Activated CD4-positive, alpha-beta T cell treated with anti-CD3 and anti-CD28 coated beads, Interleukin-2, amount 50 U/mL, for 48 hours (primary cell): ENCODE measurements at regions not wholly inside any gene's neighbourhood (a gene's known extent, or its start where the extent isn't known, plus 50 kb on each side); places are given as distances from the start of the nearest gene placed in this dataset.
"Not testable (repeated sequence)": the region's sequence is repeated elsewhere in the genome, so short reads cannot be mapped to it uniquely, and the experiment has no call there.

Source experiments
- DNase-seq, 2 experiments: peaks; one replicate each; pipeline ENCODE4 v3.0.0-alpha.2; 2020

- no peak for DNase-seq
Measured at GRCh38 chr5:123976379-123977033, 464.5 kb downstream of the CSNK1G3 start.

GRCh38 chr5:123975521-123975920 lies 463.5 kb downstream of the CSNK1G3 start:
- not testable (repeated sequence) for DNase-seq

- no peak for DNase-seq
Measured at GRCh38 chr5:123966781-123967180, 454.8 kb downstream of the CSNK1G3 start.

GRCh38 chr5:123965626-123966025 lies 453.6 kb downstream of the CSNK1G3 start:
- no peak for DNase-seq

- DNase-seq = no peak
Measured at GRCh38 chr5:123964884-123965283, 452.9 kb downstream of the CSNK1G3 start.

- no peak for DNase-seq
Measured at GRCh38 chr5:123960526-123960925, 448.5 kb downstream of the CSNK1G3 start.

- no peak for DNase-seq
Measured at GRCh38 chr5:123951582-123951977, 439.6 kb downstream of the CSNK1G3 start.

- DNase-seq = no peak
Measured at GRCh38 chr5:123950701-123951581, 439.0 kb downstream of the CSNK1G3 start.

- DNase-seq = no peak
Measured at GRCh38 chr5:123949807-123950340, 437.9 kb downstream of the CSNK1G3 start.

GRCh38 chr5:123949043-123949804 lies 437.2 kb downstream of the CSNK1G3 start:
- no peak for DNase-seq

GRCh38 chr5:123947797-123948196 lies 435.8 kb downstream of the CSNK1G3 start:
- DNase-seq = no peak

- no peak for DNase-seq
Measured at GRCh38 chr5:123945548-123945947, 433.6 kb downstream of the CSNK1G3 start.

- no peak for DNase-seq
Measured at GRCh38 chr5:123943151-123943550, 431.2 kb downstream of the CSNK1G3 start.

GRCh38 chr5:123940416-123940815 lies 428.4 kb downstream of the CSNK1G3 start:
- no peak for DNase-seq

GRCh38 chr5:123937230-123937629 lies 425.3 kb downstream of the CSNK1G3 start:
- DNase-seq = no peak

- DNase-seq = no peak
Measured at GRCh38 chr5:123936548-123936947, 424.6 kb downstream of the CSNK1G3 start.

GRCh38 chr5:123933812-123934211 lies 421.8 kb downstream of the CSNK1G3 start:
- not testable (repeated sequence) for DNase-seq

- DNase-seq = no peak
Measured at GRCh38 chr5:123929055-123929474, 417.1 kb downstream of the CSNK1G3 start.

GRCh38 chr5:123928401-123928800 lies 416.4 kb downstream of the CSNK1G3 start:
- no peak for DNase-seq

GRCh38 chr5:123921193-123921592 lies 409.2 kb downstream of the CSNK1G3 start:
- no peak for DNase-seq

GRCh38 chr5:123916345-123917121 lies 404.6 kb downstream of the CSNK1G3 start:
- DNase-seq = no peak

GRCh38 chr5:123914333-123914732 lies 402.4 kb downstream of the CSNK1G3 start:
- no peak for DNase-seq
